HG02970 (cell line): ENCODE measurements at regions not wholly inside any gene's neighbourhood (a gene's known extent, or its start where the extent isn't known, plus 50 kb on each side); places are given as distances from the start of the nearest gene placed in this dataset.

Source experiments
- ATAC-seq: cut with Tn5 transposase; IDR thresholded peaks from one replicate; pipeline ENCODE4 v1.9.1; 2021; ENCODE audit warnings: mild to moderate bottlenecking, moderate library complexity, moderate number of reproducible peaks; ENCODE audit not compliant: unreplicated experiment, low FRiP score

DNA sequence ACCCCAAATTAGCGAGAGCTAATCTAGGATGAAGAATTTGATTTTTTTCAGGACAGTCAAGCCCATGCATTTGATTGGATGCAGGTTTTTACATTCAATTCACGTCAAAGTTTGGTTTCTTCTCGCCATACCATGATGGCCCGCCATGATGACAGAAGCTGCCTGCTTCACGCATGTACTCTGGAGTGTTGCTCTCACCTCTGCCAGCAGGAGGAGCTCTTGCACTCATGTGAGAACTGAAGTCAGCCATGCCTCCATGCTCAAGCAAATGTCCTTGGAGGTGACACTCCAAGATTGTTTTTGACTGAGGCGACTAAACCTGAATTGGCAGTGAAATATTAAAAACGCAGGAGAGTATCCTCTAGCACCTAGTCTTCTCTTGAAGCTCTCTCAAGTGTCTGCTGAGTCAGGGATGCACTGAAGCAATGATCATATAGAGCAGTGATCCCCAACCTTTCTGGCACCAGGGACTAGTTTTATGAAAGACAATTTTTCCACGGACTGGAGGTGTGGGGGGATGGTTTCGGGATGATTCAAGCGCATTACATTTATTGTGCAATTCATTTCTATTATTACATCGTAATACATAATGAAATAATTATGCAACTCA is 120.9 kb downstream of the SAMMSON start:
- ATAC-seq = peak; percentile 92

GRCh38 chr3:70127192-70127591 is 127.7 kb downstream of the SAMMSON start:
- no peak for ATAC-seq

DNA sequence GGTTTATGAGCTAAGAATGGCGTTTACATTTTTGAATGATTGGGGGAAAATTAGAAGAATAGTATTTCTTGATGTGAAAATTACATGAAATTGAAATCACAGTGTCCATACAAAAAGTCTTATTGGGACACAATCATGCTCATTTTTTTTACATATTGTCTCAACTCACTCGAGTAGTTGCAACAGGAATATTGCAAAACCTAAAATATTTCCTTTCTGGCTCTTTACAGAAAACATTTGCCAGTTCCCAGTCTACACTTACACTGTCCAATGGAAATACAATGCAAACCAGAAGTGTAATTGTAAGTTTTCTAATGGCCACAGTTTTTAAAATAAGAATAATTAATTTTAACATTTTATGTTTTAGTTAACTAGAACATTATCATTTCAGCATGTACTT is 137.8 kb downstream of the SAMMSON start:
- ATAC-seq = no peak

DNA sequence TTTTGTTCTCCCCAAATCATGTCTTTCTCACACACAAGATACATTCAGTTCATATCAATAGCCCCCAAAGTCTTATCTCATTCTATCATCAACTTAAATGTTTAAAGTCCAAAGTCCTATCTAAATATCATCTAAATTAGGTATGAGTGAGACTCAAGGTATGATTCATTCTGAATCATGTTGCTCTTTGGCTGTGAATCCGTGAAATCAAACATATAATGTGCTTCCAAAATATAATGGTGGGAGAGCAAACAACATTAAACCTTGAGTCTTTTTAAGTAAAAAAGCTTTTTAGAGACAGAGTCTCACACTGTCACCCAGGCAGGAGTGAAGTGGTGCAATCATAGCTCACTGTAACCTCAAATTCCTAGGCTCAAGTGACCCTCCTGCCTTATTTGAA is 139.1 kb downstream of the SAMMSON start:
- no peak for ATAC-seq
